Thyroid gland (tissue), 4 donors: ENCODE measurements at regions not wholly inside any gene's neighbourhood (a gene's known extent, or its start where the extent isn't known, plus 50 kb on each side); places are given as distances from the start of the nearest gene placed in this dataset.

Experiments
- CTCF ChIP-seq, 6 experiments: fragments of 200-600 bp in 3 of 6; fragments of 450-650 bp in 3 of 6; sonication (generic) in 3 of 6; IDR thresholded peaks; one replicate each; pipeline ENCODE4 v1.5.1; 2016 to 2019; ENCODE audit warnings: antibody characterized with exemption in 6 of 6, mild to moderate bottlenecking in 2 of 6, inconsistent platforms in 1 of 6, moderate library complexity in 1 of 6
- POLR2A ChIP-seq, 2 donors: fragments of 450-650 bp; IDR thresholded peaks; one replicate each; pipeline ENCODE4 v1.6.1; 2017; ENCODE audit warnings: antibody characterized with exemption in 2 of 2, mild to moderate bottlenecking in 2 of 2, moderate library complexity in 1 of 2

- TF ChIP-seq POLR2A (IDR thresholded peaks at IDR 0.05) (no peak), CTCF (IDR thresholded peaks at IDR 0.05) (no peak)
These were observed 119.7 kb downstream of the CDC42EP3 start for GRCh38 chr2:37551783-37552182.
